GM12872 (cell line): ENCODE measurements at regions not wholly inside any gene's neighbourhood (a gene's known extent, or its start where the extent isn't known, plus 50 kb on each side); places are given as distances from the start of the nearest gene placed in this dataset.

Experiments used
- TF ChIP-seq, protein P1 (sequence below): IDR thresholded peaks from 3 replicates; pipeline ENCODE4 v1.5.1; 2011; ENCODE audit warnings: low read depth, mild to moderate bottlenecking, low read length, moderate library complexity; ENCODE audit not compliant: insufficient read depth

DNA sequence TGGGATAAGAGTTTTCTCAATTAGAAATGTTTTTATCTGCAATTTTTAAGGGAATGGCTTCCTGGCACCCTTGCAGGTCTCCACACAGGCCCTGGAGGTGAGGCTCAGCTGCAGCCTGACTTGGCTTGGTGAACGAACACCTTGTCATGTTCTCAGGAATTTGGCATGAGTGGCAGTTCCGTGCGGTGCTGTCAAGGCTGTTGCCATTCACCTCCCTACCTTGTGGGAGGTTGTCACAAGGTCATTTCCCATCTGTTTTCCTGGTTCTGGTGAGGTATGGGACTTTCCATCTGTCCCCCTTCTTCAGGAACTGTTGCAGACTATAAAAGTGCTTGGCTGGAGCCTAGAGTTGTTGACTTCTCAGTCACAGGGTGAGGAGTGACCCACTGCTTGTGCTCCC lies 82.9 kb downstream of the ELOVL4 start:
- TF ChIP-seq, protein P1, sequence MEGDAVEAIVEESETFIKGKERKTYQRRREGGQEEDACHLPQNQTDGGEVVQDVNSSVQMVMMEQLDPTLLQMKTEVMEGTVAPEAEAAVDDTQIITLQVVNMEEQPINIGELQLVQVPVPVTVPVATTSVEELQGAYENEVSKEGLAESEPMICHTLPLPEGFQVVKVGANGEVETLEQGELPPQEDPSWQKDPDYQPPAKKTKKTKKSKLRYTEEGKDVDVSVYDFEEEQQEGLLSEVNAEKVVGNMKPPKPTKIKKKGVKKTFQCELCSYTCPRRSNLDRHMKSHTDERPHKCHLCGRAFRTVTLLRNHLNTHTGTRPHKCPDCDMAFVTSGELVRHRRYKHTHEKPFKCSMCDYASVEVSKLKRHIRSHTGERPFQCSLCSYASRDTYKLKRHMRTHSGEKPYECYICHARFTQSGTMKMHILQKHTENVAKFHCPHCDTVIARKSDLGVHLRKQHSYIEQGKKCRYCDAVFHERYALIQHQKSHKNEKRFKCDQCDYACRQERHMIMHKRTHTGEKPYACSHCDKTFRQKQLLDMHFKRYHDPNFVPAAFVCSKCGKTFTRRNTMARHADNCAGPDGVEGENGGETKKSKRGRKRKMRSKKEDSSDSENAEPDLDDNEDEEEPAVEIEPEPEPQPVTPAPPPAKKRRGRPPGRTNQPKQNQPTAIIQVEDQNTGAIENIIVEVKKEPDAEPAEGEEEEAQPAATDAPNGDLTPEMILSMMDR: no peak

DNA sequence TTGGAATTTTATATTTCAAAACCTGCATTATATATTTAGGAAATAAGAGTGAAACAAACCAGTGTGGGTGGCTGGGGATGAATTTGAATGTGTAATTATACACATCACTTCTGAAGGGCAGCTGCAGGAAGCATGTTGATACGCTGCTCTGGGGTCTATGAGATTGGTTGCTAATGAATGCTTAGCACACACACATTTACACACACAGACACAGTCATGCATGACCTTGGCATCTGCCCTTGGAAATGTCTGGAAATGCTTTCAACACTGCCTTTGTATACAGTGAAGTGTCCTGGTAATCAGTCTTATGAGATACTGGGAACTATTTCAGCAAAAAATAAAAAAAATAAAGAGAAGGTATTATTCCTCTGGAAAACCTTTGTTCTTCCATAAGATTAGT lies 83.4 kb downstream of the ELOVL4 start:
- TF ChIP-seq, protein P1: no peak

DNA sequence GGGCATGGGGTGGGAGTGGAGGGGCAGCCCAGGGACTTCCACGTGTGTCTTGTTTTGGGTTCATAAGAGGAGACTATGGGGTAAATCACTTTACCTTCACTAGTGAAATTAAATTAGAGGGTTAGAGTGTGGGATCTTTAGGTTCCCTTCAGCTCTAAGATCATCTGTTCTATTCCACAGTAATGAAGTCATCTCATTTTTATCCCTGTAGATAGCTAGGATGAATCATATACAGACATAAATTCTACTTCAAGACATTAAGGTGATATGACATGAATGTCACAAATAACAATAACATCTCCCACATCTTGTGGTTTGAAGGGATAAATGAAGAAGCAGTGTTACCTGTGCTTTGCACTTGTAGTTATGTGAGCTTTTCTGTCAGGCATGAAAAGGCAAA lies 83.8 kb downstream of the ELOVL4 start:
- TF ChIP-seq, protein P1: no peak

DNA sequence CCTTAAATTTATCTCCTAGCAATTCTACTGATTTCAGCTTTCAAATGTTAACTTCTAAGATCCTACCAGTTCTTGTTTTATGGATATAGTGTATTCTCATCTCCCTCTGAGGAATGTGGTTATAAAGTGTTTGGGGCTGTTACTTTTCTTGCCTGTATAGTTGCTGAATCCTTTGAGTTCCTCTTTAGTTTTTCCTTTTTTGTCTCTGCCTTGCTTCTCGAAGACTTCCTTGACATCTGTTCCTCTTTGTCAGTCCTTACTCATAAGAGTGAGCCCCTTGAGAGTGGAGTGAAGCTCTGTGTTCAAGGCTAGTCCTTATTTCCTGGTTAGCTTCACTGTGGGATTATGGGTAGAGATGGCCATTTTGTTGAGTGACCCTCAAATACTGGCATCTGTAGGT lies 84.6 kb downstream of the ELOVL4 start:
- TF ChIP-seq, protein P1: no peak

DNA sequence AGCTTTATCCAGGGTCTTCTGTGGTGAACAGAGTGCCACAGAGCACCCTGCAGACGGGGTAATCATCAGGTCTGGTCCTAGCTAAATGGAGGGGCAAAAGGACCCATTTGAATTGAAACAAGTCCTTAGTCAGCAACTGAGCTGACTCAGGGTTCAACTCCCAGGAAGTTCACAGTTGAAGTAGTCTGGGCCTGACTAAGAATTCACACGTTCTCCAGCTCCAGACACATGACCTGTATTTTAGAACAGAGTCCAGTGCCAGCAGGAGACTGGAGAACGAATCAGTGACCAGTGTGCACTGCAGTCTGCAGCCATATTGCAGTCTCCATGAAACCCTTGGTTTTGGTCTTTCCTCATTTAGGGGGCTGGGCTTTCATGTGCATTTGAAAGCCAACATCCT lies 85.2 kb downstream of the ELOVL4 start:
- TF ChIP-seq, protein P1: no peak

DNA sequence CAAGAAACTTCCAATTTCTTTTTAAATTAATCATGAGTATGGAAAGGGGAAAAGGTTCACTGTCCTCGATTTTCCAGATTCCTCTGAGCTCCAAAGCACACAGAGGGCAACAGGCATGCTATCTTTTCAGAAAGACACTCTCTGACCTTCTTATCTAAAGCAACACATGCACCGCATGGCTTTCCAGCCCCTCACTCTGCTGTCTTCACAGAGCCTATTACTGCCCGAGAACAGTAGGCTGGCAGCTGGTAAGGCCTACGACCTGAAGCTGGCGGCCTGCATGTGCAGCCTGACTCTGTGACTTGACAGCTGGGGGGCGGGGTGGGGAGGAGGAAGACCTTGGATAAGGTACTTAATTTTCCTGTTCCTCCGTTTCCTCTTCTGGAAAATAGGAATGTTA lies 86.3 kb downstream of the ELOVL4 start:
- TF ChIP-seq, protein P1: no peak

DNA sequence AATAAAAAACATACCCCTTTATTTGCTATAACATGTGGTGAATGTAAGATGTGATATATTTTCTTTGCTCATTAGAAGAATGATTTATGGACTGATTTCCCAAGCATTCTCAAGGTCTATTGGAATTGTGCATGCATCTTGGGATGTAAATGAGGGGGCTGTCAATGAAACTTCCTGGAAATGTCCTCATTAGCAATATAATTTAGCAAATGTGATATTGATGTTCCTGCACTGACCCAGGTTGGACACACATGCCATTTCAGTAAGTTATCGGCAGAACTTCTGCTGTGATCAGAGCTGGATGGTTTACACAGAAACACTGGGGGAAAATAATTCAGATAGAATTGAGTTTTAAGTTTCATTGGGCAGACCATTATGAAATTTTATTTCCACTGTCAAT lies 99.9 kb downstream of the ELOVL4 start:
- TF ChIP-seq, protein P1: no peak
